HG03066 (cell line): ENCODE measurements at regions not wholly inside any gene's neighbourhood (a gene's known extent, or its start where the extent isn't known, plus 50 kb on each side); places are given as distances from the start of the nearest gene placed in this dataset.
"Not testable (repeated sequence)": the region's sequence is repeated elsewhere in the genome, so short reads cannot be mapped to it uniquely, and the experiment has no call there.

Experiments
- ATAC-seq: cut with Tn5 transposase; IDR thresholded peaks from one replicate; pipeline ENCODE4 v1.9.1; 2021; ENCODE audit warnings: low read depth; ENCODE audit not compliant: unreplicated experiment

- not testable (repeated sequence) for ATAC-seq
Measured at GRCh38 chr7:131625345-131625744, 68.9 kb upstream of the PODXL start.

- no peak for ATAC-seq
Measured at GRCh38 chr7:131624536-131624935, 68.1 kb upstream of the PODXL start.

- ATAC-seq, result no peak
Measured at GRCh38 chr7:131623154-131623553, 66.7 kb upstream of the PODXL start.

GRCh38 chr7:131621652-131622051 lies 65.2 kb upstream of the PODXL start:
- ATAC-seq, result no peak

DNA sequence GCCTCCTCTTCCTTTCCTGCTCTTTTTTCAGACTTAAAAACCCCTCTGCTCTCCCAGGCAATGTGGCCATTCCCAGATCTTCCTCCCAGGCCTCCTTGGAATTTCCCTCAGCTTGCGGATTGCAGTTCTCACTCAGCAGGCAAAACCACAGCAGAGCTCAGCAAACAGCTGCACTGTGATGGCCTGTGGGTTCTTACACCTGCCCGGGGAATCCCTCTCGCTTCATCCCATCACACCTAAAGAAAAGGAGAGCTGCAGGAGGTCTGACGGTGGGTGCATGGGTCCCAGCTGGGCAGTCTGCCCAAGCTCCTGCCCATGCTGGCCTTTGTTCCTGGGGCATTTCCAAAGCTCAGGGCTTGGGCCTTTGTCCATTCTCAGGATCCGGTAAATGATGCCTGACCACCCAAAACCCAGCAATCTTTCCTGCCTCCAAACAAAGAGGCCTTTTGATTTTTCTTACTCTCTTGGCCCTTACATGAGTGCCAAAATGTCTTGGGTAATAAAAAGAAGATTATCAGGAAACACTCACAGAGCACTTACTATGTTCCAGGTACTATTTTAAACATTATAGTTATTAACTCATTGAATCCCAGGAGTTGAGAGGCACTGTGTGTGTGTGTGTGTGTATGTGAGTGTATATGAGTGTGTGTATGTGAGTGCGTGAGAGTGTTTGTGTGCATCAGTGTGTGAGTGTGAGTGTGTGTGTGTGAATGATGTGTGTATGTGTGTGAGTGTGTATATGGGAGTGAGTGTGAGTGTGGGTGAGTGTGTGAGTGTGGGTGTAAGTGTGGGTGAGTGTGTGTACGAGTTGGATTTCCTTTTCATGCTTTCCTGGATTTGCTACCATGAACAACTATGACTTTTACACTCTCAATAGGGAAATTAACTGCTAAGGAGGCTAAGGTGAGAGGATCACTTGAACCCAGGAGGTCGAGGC lies 64.5 kb upstream of the PODXL start:
- ATAC-seq, result no peak

DNA sequence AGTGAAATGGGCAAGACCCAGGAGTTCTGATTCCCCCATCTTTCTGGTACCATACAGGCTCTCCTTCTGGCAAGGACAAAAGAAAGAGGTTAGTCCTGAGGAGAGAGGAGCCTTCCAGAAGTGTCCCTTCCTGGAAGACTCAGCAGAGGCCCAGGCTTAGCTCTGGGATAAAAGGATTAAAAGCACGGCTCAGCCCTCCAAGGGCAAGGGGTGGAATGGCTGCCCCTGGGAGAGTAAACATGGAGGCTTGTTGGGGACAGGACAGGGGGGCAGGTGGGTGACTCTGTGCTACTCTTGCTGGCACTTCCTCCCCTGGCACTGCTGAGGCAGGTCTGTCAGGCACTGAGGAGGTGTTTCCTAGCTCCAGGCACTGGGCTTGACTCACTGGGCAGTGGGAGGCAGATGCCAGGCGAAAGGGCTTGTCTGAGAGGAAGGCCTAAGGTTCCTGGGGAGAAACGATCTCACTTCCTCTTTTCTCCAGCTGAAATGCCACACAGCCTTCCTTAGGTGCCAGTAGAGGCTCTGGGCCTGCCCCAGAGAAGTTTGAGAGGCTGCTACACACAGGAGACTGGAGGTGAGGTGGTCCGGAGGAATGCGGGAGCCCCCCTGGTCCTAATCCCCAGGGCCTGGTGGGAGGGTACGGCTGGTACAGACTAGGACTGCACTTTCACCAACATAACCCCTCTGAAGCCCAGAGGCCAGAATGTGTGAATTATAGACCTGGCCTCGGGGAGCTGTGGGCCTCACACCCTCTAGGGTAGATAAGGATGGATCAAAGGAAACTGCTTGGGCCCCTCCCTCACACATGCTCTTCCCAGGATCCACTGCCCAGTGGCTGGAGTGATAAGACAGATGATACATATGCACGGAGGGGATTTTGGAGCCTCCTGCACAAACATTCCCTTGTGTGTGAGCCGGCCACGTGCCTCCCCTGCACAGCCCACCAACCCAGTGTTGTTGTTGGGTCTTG lies 63.2 kb upstream of the PODXL start:
- ATAC-seq, result no peak

GRCh38 chr7:131618391-131618790 lies 62.0 kb upstream of the PODXL start:
- ATAC-seq, result no peak

GRCh38 chr7:131616487-131617200 lies 60.2 kb upstream of the PODXL start:
- ATAC-seq, result no peak

- ATAC-seq, result no peak
Measured at GRCh38 chr7:131613909-131614308, 57.5 kb upstream of the PODXL start.

DNA sequence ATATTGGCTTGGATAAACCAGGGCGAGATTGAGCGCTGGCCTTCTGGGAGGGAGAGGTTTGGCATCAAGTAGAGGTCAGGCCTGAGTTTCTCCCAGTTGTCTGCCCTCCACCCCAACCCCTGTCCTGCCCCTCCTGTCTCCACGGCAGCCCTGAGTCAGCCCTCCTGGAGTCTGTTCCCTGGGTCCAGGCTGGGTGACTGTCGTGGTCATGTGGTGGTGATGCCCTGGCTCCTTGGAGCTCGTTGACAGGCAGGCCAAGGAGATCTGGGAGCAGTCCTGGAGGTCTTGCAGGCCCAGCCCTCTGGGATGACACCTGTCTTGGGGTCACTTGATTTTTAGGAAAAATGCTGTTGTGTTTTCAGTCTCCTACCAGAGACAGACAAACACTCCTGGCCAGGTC lies 53.6 kb upstream of the PODXL start:
- ATAC-seq, result no peak

DNA sequence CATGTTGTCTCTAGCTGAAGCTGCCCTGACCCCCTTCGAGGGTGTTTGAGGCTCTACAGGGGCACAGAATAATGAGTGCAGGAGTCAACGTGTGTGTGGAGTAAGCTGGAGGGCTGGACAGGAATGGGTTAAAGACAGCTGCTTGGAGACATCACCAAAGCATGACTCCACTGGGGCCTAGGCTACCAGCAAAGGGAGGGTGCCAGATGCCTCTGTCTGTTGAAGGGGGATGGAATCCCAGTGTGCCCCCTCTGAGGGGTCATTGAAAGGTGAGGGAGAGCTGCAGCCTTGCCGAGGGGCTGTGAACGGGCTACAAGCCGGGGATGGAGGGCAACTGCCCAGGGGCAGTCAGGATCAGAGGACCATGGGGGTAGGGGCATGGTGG lies 51.7 kb upstream of the PODXL start:
- ATAC-seq, result no peak

DNA sequence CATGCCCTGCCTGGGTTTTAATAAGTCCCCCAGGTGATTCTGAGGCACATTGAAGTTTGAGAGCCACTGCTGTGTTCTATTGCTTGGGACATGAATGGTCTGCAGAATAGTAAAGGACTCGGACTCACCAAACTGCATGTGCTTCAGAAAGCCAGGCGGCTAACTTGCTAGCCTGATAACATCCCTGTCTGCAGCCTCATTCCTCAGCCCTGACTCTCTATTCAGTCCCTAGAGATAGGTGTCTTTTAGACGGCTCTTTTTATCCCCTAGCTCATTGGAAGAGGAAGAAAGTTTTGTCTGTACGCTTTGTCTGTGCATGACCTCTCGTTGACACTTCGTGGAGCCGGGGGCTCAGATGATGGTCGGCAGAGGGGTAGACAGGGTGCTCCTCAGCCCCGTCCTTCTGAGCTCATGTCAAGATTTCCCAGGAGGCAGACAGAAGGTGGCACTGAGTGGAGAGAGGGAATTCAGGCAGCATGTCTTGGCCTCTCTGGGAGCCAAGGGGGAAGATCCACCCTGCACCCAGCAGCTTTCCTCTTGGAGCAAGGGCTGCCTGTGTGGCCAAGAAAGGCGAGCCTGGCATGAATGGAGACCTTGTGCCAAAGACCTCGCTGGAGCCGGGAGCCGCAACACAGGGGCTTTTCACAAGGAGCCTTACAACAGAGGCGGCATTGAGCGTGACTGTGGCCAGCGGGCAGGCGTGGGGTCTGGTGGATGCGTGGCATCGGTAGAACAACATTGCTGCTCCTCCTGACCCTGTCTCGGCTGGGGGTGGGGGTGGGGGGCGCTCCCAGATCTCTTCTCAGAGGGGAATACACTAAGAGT lies 51.1 kb upstream of the PODXL start:
- no peak for ATAC-seq

GRCh38 chr7:131606346-131607290 lies 50.2 kb upstream of the PODXL start:
- ATAC-seq, result no peak
